ENCODE measurements at regions not wholly inside any gene's neighbourhood (a gene's known extent, or its start where the extent isn't known, plus 50 kb on each side); places are given as distances from the start of the nearest gene placed in this dataset.

DNA sequence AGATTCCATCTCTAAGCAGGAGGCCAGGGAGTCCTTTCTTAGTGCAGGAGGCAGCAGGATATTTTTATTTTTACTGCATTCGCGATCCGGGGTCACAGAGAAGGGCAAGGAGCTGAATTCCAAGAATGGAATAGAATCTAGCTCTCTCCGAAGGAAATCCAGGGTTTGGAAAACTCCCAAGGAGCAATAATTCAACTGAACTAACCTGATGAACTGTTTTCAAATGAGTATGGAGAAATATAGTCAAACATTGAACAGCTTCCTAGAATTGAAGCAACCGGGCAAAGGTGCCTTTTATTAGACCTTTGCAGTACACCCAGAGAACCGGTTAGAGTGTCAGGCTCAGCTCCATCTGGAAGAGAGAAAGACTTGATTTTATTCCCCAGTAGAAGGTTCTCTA lies 120.7 kb upstream of the MAF start:
- no peak for TF ChIP-seq POLR2A (IDR thresholded peaks at IDR 0.05)
- TF ChIP-seq, protein P1, sequence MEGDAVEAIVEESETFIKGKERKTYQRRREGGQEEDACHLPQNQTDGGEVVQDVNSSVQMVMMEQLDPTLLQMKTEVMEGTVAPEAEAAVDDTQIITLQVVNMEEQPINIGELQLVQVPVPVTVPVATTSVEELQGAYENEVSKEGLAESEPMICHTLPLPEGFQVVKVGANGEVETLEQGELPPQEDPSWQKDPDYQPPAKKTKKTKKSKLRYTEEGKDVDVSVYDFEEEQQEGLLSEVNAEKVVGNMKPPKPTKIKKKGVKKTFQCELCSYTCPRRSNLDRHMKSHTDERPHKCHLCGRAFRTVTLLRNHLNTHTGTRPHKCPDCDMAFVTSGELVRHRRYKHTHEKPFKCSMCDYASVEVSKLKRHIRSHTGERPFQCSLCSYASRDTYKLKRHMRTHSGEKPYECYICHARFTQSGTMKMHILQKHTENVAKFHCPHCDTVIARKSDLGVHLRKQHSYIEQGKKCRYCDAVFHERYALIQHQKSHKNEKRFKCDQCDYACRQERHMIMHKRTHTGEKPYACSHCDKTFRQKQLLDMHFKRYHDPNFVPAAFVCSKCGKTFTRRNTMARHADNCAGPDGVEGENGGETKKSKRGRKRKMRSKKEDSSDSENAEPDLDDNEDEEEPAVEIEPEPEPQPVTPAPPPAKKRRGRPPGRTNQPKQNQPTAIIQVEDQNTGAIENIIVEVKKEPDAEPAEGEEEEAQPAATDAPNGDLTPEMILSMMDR (IDR thresholded peaks at IDR 0.05), result no peak
